GM12878 (cell line): ENCODE measurements at regions not wholly inside any gene's neighbourhood (a gene's known extent, or its start where the extent isn't known, plus 50 kb on each side); places are given as distances from the start of the nearest gene placed in this dataset.
"Not testable (repeated sequence)": the region's sequence is repeated elsewhere in the genome, so short reads cannot be mapped to it uniquely, and the experiment has no call there.

Source experiments
- ATAC-seq: fragments of 200-7000 bp; cut with Tn5 transposase; 3 replicates; pipeline ENCODE4 v1.9.1; 2020; ENCODE audit warnings: mild to moderate bottlenecking, moderate library complexity
- BruUV-seq: library from RNA; stranded (reverse); fragments of 400-500 nt; replicated peaks from 2 replicates; lab custom pipeline; 2021; lab: Mats Ljungman, UMichigan
- CTCF ChIA-PET: fragments of 300-600 bp; sonication (Branson Sonifier 250); formaldehyde crosslinking; extraction: SDS; loops from one replicate; lab custom pipeline; 2021; ENCODE audit warnings: inconsistent platforms; lab: Yijun Ruan, JAX
- POLR2A ChIA-PET: fragments of 350-600 bp; formaldehyde crosslinking; extraction: SDS; loops from one replicate; lab custom pipeline; 2021; ENCODE audit warnings: inconsistent platforms; lab: Charles Lee
- RAD21 ChIA-PET: fragments of 300-600 bp; sonication (Branson Sonifier 250); formaldehyde crosslinking; loops from one replicate; lab custom pipeline; 2023; ENCODE audit warnings: antibody characterized with exemption; ENCODE audit not compliant: unreplicated experiment; lab: Charles Lee
- SMC1A ChIA-PET: fragments of 300-600 bp; sonication (Branson Sonifier 250); formaldehyde crosslinking; loops from one replicate; lab custom pipeline; 2023; ENCODE audit not compliant: unreplicated experiment, uncharacterized antibody; lab: Charles Lee
- DNase-seq: peaks from one replicate; pipeline ENCODE4 v3.0.0-alpha.2; 2011; ENCODE audit warnings: low read depth, low spot score
- FAIRE-seq: peaks from 3 replicates; lab custom pipeline; 2011; peaks lifted over from hg19 to GRCh38; lab: Jason Lieb, UNC
- H2AFZ ChIP-seq: 2 replicates; pipeline ENCODE4 v1.6.0; 2011; ENCODE audit warnings: low read depth, low read length, control low read depth; ENCODE audit not compliant: control insufficient read depth
- H3K27ac ChIP-seq: 2 replicates; pipeline ENCODE4 v1.5.1; 2011; ENCODE audit warnings: control low read depth; ENCODE audit not compliant: control insufficient read depth, insufficient read depth
- H3K27me3 ChIP-seq, 2 experiments: replicated peaks in 1 of 2; 2 replicates each; pipeline versions ENCODE4 v1.6.0 to v1.6.1; 2011; ENCODE audit warnings: low read length in 1 of 2; ENCODE audit not compliant: control insufficient read depth in 2 of 2, insufficient read depth in 2 of 2
- H3K36me3 ChIP-seq, 2 experiments: 2 replicates each; pipeline ENCODE4 v1.5.1; 2011; ENCODE audit warnings: low read length in 1 of 2; ENCODE audit not compliant: control insufficient read depth in 2 of 2, insufficient read depth in 2 of 2
- H3K4me1 ChIP-seq: 2 replicates; pipeline ENCODE4 v1.6.1; 2011; ENCODE audit warnings: mild to moderate bottlenecking, low read length, moderate library complexity, mixed read lengths; ENCODE audit not compliant: control insufficient read depth, insufficient read depth
- H3K4me2 ChIP-seq: 2 replicates; pipeline ENCODE4 v1.6.0; 2011; ENCODE audit warnings: control low read depth; ENCODE audit not compliant: control insufficient read depth, insufficient read depth
- H3K4me3 ChIP-seq: fragments of 200-600 bp; sonication (generic); 2 replicates; pipeline ENCODE4 v1.5.1; 2016
- H3K79me2 ChIP-seq: 2 replicates; pipeline ENCODE4 v1.6.0; 2011; ENCODE audit warnings: low read length; ENCODE audit not compliant: control insufficient read depth, insufficient read depth
- H3K9ac ChIP-seq: 2 replicates; pipeline ENCODE4 v1.8.0; 2011; ENCODE audit warnings: low read length, control low read depth, mixed read lengths; ENCODE audit not compliant: control insufficient read depth, insufficient read depth
- H3K9me3 ChIP-seq: replicated peaks from 3 replicates; pipeline ENCODE4 v1.5.1; 2011; ENCODE audit warnings: mild to moderate bottlenecking, low read length; ENCODE audit not compliant: control insufficient read depth, insufficient read depth
- H4K20me1 ChIP-seq: 2 replicates; pipeline ENCODE4 v1.6.0; 2011; ENCODE audit not compliant: control insufficient read depth, insufficient read depth
- BACH1 ChIP-seq: fragments of 450-650 bp; IDR thresholded peaks from 2 replicates; pipeline ENCODE4 v1.6.1; 2017; ENCODE audit warnings: mild to moderate bottlenecking, borderline replicate concordance
- BCL11A ChIP-seq: IDR thresholded peaks from 2 replicates; pipeline ENCODE4 v1.6.1; 2011; ENCODE audit warnings: low read depth, low read length
- CREM ChIP-seq: IDR thresholded peaks from 2 replicates; pipeline ENCODE4 v1.6.1; 2014; ENCODE audit warnings: antibody characterized with exemption, low read depth
- EGR1 ChIP-seq, 2 experiments: IDR thresholded peaks; 1 replicate in 1 of 2; 2 replicates in 1 of 2; pipeline ENCODE4 v1.6.1; 2011 to 2012; ENCODE audit warnings: low read depth in 2 of 2, low read length in 2 of 2, borderline replicate concordance in 1 of 2, mild to moderate bottlenecking in 1 of 2, moderate library complexity in 1 of 2
- HDGF ChIP-seq: fragments of 450-650 bp; IDR thresholded peaks from 2 replicates; pipeline ENCODE4 v1.6.1; 2016; ENCODE audit warnings: antibody characterized with exemption
- JUNB ChIP-seq: IDR thresholded peaks from 2 replicates; pipeline ENCODE4 v1.6.1; 2016; ENCODE audit warnings: antibody characterized with exemption, mild to moderate bottlenecking
- KLF5 ChIP-seq: fragments of 450-650 bp; IDR thresholded peaks from 2 replicates; pipeline ENCODE4 v1.6.1; 2014; ENCODE audit warnings: mild to moderate bottlenecking; ENCODE audit not compliant: partially characterized antibody
- POLR2AphosphoS2 ChIP-seq: IDR thresholded peaks from 2 replicates; pipeline ENCODE4 v1.6.1; 2011; ENCODE audit warnings: low read depth, mild to moderate bottlenecking, low read length, improper control_type of control experiment, moderate library complexity
- RUNX3 ChIP-seq: IDR thresholded peaks from 2 replicates; pipeline ENCODE4 v1.6.1; 2012; ENCODE audit warnings: low read length, inconsistent platforms
- TCF7 ChIP-seq: IDR thresholded peaks from 2 replicates; pipeline ENCODE4 v1.6.1; 2014; ENCODE audit warnings: antibody characterized with exemption, borderline replicate concordance
- WGBS: methylation state at CpG from one replicate; pipeline ENCODE4 v1.1.6; 2016; ENCODE audit warnings: low lambda C conversion rate; ENCODE audit not compliant: insufficient replicate concordance, insufficient coverage; ENCODE audit errors: missing lambda C conversion rate; 5-methylcytosine and 5-hydroxymethylcytosine counted together
- in situ Hi-C: fragments of 300-500 bp; cut with MboI; formaldehyde crosslinking; loops from 9 replicates; pipeline ENCODE4 v1.14.3; 2018; ENCODE audit warnings: mixed read lengths
- intact Hi-C: fragments of 100-400 bp; cut with micrococcal nuclease; formaldehyde crosslinking; loops from one replicate; pipeline ENCODE4 v1.14.2; 2022; ENCODE audit not compliant: unreplicated experiment
- TF ChIP-seq, protein P1 (sequence below): IDR thresholded peaks from 2 replicates; pipeline ENCODE4 v1.6.1; 2012; ENCODE audit warnings: improper control_type of control experiment, low read depth, low read length; ENCODE audit not compliant: insufficient replicate concordance
- TF ChIP-seq, protein P2 (sequence below): IDR thresholded peaks from 2 replicates; pipeline ENCODE4 v1.6.1; 2012; ENCODE audit warnings: low read length, inconsistent platforms

DNA sequence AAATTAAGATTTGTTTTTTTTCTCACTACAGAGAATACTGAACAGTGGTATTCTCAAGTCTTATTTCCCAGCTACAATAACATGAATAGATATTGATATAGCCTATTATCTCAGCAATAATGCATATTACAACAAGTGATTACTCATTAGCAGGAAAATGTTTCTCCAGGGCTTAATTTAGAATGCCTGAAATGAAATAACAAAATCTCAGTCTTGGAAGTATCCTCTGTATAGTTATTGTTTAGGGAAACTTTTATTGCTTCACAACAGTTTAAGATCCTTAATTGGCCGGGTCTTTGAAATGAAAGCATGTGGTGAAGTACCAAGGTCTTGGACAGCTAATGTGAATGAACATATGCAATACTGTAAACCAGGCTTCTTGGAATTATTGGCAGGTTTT is 79.1 kb upstream of the ZEB1 start (continued):
- TF ChIP-seq, protein P1, sequence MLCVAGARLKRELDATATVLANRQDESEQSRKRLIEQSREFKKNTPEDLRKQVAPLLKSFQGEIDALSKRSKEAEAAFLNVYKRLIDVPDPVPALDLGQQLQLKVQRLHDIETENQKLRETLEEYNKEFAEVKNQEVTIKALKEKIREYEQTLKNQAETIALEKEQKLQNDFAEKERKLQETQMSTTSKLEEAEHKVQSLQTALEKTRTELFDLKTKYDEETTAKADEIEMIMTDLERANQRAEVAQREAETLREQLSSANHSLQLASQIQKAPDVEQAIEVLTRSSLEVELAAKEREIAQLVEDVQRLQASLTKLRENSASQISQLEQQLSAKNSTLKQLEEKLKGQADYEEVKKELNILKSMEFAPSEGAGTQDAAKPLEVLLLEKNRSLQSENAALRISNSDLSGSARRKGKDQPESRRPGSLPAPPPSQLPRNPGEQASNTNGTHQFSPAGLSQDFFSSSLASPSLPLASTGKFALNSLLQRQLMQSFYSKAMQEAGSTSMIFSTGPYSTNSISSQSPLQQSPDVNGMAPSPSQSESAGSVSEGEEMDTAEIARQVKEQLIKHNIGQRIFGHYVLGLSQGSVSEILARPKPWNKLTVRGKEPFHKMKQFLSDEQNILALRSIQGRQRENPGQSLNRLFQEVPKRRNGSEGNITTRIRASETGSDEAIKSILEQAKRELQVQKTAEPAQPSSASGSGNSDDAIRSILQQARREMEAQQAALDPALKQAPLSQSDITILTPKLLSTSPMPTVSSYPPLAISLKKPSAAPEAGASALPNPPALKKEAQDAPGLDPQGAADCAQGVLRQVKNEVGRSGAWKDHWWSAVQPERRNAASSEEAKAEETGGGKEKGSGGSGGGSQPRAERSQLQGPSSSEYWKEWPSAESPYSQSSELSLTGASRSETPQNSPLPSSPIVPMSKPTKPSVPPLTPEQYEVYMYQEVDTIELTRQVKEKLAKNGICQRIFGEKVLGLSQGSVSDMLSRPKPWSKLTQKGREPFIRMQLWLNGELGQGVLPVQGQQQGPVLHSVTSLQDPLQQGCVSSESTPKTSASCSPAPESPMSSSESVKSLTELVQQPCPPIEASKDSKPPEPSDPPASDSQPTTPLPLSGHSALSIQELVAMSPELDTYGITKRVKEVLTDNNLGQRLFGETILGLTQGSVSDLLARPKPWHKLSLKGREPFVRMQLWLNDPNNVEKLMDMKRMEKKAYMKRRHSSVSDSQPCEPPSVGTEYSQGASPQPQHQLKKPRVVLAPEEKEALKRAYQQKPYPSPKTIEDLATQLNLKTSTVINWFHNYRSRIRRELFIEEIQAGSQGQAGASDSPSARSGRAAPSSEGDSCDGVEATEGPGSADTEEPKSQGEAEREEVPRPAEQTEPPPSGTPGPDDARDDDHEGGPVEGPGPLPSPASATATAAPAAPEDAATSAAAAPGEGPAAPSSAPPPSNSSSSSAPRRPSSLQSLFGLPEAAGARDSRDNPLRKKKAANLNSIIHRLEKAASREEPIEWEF = no peak
- TF ChIP-seq, all 136 proteins: peak for 0

DNA sequence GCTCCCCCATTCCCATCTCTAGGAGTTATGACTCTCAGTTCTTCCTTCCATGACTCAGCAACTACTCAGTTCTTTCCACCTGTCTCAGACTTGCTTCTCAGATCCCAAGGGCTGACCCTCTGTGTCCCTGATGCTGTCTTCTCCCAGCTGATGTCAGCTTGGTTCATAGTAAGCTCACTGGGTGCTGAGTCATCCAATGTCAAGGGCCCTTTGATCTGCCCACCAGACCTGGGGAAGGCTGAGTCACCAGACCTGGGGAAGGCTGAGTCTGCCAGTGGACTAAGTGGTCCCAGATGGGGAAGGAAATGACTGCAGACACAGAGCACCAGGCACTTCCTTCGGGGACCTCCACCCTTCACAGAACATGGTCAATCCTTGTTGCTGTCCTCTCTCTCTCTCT is 76.1 kb upstream of the ZEB1 start:
- ChIA-PET POLR2A (no interaction called here), RAD21 (no interaction called here), SMC1A (no interaction called here), CTCF (no interaction called here)
- Histone ChIP-seq H3K27me3 (no peaks in the 10 kb centered on the region), H3K27ac (no peak overlapping the region), H2AFZ (no peak overlapping the region), H3K4me3 (no peak overlapping the region), H3K4me1 (no peaks in the 10 kb centered on the region), H3K36me3 (no peaks in the 10 kb centered on the region), H3K9me3 (no peaks in the 10 kb centered on the region), H3K9ac (no peak overlapping the region), H3K79me2 (no peaks in the 10 kb centered on the region), H4K20me1 (no peaks in the 10 kb centered on the region), H3K4me2 (no peak overlapping the region)
- TF ChIP-seq HDGF = no peak
- TF ChIP-seq EGR1 (IDR thresholded peaks at IDR 0.05; ENCODE audit: borderline replicate concordance in 1 of 2, low read depth in 2 of 2, low read length in 2 of 2) = 0 out of 3 replicates have a peak, but pooled peaks of 1 of the 2 experiments have one; percentile 31
- TF ChIP-seq, protein P2, sequence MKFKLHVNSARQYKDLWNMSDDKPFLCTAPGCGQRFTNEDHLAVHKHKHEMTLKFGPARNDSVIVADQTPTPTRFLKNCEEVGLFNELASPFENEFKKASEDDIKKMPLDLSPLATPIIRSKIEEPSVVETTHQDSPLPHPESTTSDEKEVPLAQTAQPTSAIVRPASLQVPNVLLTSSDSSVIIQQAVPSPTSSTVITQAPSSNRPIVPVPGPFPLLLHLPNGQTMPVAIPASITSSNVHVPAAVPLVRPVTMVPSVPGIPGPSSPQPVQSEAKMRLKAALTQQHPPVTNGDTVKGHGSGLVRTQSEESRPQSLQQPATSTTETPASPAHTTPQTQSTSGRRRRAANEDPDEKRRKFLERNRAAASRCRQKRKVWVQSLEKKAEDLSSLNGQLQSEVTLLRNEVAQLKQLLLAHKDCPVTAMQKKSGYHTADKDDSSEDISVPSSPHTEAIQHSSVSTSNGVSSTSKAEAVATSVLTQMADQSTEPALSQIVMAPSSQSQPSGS = peak; percentile 48; the same call in 1 of the 2 replicates
- no peak for TF ChIP-seq KLF5
- peak; percentile 32; the same call in 1 of the 2 replicates for TF ChIP-seq BCL11A
- peak; percentile 96 for TF ChIP-seq TCF7
- peak; percentile 49 for TF ChIP-seq RUNX3
- TF ChIP-seq POLR2AphosphoS2 = no peak
- TF ChIP-seq JUNB = peak; percentile 63; the same call in 1 of the 2 replicates
- TF ChIP-seq CREM = peak; percentile 37; the same call in 1 of the 2 replicates
- TF ChIP-seq BACH1 = peak; percentile 95
- in situ Hi-C loops = no loop called here
- intact Hi-C loops = no loop called here
- 0% methylated on average over 1 of the region's 1 CpG for WGBS
- peak; percentile 5 for DNase-seq
- peak; percentile 76 for ATAC-seq
- FAIRE-seq = no peak
- BruUV-seq = no TSS peak

DNA sequence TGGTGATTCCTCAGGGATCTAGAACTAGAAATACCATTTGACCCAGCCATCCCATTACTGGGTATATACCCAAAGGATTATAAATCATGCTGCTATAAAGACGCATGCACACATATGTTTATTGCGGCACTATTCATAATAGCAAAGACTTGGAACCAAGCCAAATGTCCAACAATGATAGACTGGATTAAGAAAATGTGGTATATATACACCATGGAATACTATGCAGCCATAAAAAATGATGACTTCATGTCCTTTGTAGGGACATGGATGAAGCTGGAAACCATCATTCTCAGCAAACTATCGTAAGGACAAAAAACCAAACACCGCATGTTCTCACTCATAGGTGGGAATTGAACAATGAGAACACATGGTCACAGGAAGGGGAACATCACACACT is 67.9 kb upstream of the ZEB1 start:
- FAIRE-seq, ATAC-seq, H4K20me1 ChIP-seq, H3K9me3 ChIP-seq, H3K79me2 ChIP-seq, CTCF ChIA-PET, RAD21 ChIA-PET, in situ Hi-C loops, DNase-seq, H3K27me3 ChIP-seq, BruUV-seq, H3K4me1 ChIP-seq, H3K27ac ChIP-seq, H3K9ac ChIP-seq, H3K4me2 ChIP-seq, H2AFZ ChIP-seq, H3K36me3 ChIP-seq, SMC1A ChIA-PET, H3K4me3 ChIP-seq, POLR2A ChIA-PET: not testable (repeated sequence)
- 92% methylated on average over 4 of the region's 4 CpGs for WGBS
- intact Hi-C loops = loop anchor here (10.0 kb wide), 1 partner anchor 56 kb away; no protein-coding TSS in a partner anchor
